ENCODE measurements at regions not wholly inside any gene's neighbourhood (a gene's known extent, or its start where the extent isn't known, plus 50 kb on each side); places are given as distances from the start of the nearest gene placed in this dataset.

GRCh38 chr18:78770823-78771139 is 208.8 kb upstream of the SALL3 start:
- TF ChIP-seq CTCF (IDR thresholded peaks at IDR 0.05), result no peak
- TF ChIP-seq POLR2A (IDR thresholded peaks at IDR 0.05), result no peak
- TF ChIP-seq POLR2AphosphoS5 (IDR thresholded peaks at IDR 0.05; ENCODE audit: insufficient read depth in 1 of 2, low read depth in 1 of 2), result no peak

Measured in vagina (tissue), 2 donors.